ENCODE measurements at regions not wholly inside any gene's neighbourhood (a gene's known extent, or its start where the extent isn't known, plus 50 kb on each side); places are given as distances from the start of the nearest gene placed in this dataset.

DNA sequence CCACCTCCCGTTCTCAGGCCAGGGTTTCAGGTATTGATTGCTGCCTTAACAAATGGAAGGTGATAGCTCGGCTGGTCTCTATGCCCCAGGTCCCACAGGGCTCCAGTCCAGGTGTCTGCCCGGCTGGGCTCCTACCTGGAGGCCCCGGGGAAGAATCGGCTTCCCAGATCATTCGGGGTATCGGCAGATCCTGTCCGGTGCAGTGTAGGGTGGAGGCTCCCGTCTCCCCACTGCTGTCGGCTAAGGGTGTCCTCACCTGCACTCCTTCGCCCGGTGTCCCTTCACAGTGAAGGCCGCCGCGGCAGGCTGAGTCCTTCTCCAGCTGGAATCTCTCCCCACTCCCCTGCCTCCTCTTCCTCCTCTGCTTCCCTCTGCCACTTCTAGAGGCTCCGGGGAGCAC, 573.9 kb upstream of the SALL3 start:
- Histone ChIP-seq H3K27me3 (replicated peaks; ENCODE audit: insufficient read depth) (no peaks in the 10 kb centered on the region), H4K20me1 (ENCODE audit: insufficient read depth) (no peaks in the 10 kb centered on the region), H3K36me3 (ENCODE audit: low read depth) (no peaks in the 10 kb centered on the region), H3K4me3 (no peak overlapping the region), H3F3A (ENCODE audit: insufficient read depth) (no peaks in the 10 kb centered on the region), H2AFZ (no peak overlapping the region), H3K27ac (no peak overlapping the region), H3K9me2 (ENCODE audit: insufficient read depth) (no peaks in the 10 kb centered on the region), H3K9me3 (ENCODE audit: low read depth) (no peaks in the 10 kb centered on the region), H3K9ac (no peak overlapping the region), H3K4me1 (ENCODE audit: insufficient read depth) (no peaks in the 10 kb centered on the region), H3K79me2 (ENCODE audit: insufficient read depth) (no peaks in the 10 kb centered on the region), H3K4me2 (ENCODE audit: unreplicated experiment) (no peak overlapping the region)
- 62% methylated on average over 16 of the region's 16 CpGs for WGBS, 2 experiments (ENCODE audit: low coverage in 1 of 2, low lambda C conversion rate in 2 of 2, missing lambda C conversion rate in 2 of 2)
- DNase-seq = no peak
- in situ Hi-C loops (cut with MboI) = no loop called here
- TF ChIP-seq EZH2phosphoT487 (IDR thresholded peaks at IDR 0.05; ENCODE audit: insufficient read depth, low read depth) (no peak), EZH2 (IDR thresholded peaks at IDR 0.05; ENCODE audit: insufficient read depth, poor library complexity, severe bottlenecking) (no peak)

- in situ Hi-C loops (cut with MboI) = no loop called here
- no peak for DNase-seq
- Histone ChIP-seq H3K36me3 (ENCODE audit: low read depth) (no peaks in the 10 kb centered on the region), H3K79me2 (ENCODE audit: insufficient read depth) (no peaks in the 10 kb centered on the region), H3F3A (ENCODE audit: insufficient read depth) (no peaks in the 10 kb centered on the region), H3K4me1 (ENCODE audit: insufficient read depth) (no peaks in the 10 kb centered on the region), H4K20me1 (ENCODE audit: insufficient read depth) (no peaks in the 10 kb centered on the region), H2AFZ (no peak overlapping the region), H3K27me3 (replicated peaks; ENCODE audit: insufficient read depth) (no peaks in the 10 kb centered on the region), H3K9me3 (ENCODE audit: low read depth) (no peaks in the 10 kb centered on the region), H3K4me2 (ENCODE audit: unreplicated experiment) (no peak overlapping the region), H3K4me3 (no peak overlapping the region), H3K9me2 (ENCODE audit: insufficient read depth) (no peaks in the 10 kb centered on the region), H3K9ac (no peak overlapping the region), H3K27ac (no peak overlapping the region)
- WGBS, 2 experiments (ENCODE audit: low coverage in 1 of 2, low lambda C conversion rate in 2 of 2, missing lambda C conversion rate in 2 of 2) = 70 to 72% methylated on average over 16 of the region's 16 CpGs
- TF ChIP-seq EZH2 (IDR thresholded peaks at IDR 0.05; ENCODE audit: insufficient read depth, poor library complexity, severe bottlenecking) (no peak), EZH2phosphoT487 (IDR thresholded peaks at IDR 0.05; ENCODE audit: insufficient read depth, low read depth) (no peak)
Observed at GRCh38 chr18:78406743-78407465, 572.7 kb upstream of the SALL3 start.

DNA sequence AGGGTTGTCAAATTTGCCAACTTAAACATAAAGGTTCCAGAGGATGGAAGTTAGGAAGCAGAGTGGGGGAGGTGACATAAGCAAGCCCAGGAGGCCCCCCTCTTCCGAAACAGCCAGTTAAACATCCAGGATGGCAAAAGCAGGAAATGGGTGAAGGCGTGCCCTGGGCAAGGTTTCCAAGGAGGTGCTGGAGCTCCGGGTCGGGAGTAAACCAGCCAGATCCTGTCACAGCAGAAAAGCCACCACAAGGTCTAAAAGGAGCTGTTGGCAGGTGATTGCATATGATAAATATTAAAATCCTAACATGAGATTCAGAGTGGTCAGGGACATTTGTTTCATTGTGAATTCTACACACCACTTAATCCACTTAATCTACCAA, 572.2 kb upstream of the SALL3 start:
- Histone ChIP-seq H2AFZ (no peak overlapping the region), H3K4me3 (no peak overlapping the region), H3F3A (ENCODE audit: insufficient read depth) (no peaks in the 10 kb centered on the region), H3K9me3 (ENCODE audit: low read depth) (no peaks in the 10 kb centered on the region), H3K4me1 (ENCODE audit: insufficient read depth) (no peaks in the 10 kb centered on the region), H4K20me1 (ENCODE audit: insufficient read depth) (no peaks in the 10 kb centered on the region), H3K9me2 (ENCODE audit: insufficient read depth) (no peaks in the 10 kb centered on the region), H3K79me2 (ENCODE audit: insufficient read depth) (no peaks in the 10 kb centered on the region), H3K36me3 (ENCODE audit: low read depth) (no peaks in the 10 kb centered on the region), H3K27me3 (replicated peaks; ENCODE audit: insufficient read depth) (no peaks in the 10 kb centered on the region), H3K9ac (no peak overlapping the region), H3K4me2 (ENCODE audit: unreplicated experiment) (no peak overlapping the region), H3K27ac (no peak overlapping the region)
- DNase-seq = no peak
- TF ChIP-seq EZH2 (IDR thresholded peaks at IDR 0.05; ENCODE audit: insufficient read depth, poor library complexity, severe bottlenecking) (no peak), EZH2phosphoT487 (IDR thresholded peaks at IDR 0.05; ENCODE audit: insufficient read depth, low read depth) (no peak)
- WGBS, 2 experiments (ENCODE audit: low coverage in 1 of 2, low lambda C conversion rate in 2 of 2, missing lambda C conversion rate in 2 of 2) = 10 to 11% methylated on average over 4 of the region's 4 CpGs
- in situ Hi-C loops (cut with MboI) = no loop called here

DNA sequence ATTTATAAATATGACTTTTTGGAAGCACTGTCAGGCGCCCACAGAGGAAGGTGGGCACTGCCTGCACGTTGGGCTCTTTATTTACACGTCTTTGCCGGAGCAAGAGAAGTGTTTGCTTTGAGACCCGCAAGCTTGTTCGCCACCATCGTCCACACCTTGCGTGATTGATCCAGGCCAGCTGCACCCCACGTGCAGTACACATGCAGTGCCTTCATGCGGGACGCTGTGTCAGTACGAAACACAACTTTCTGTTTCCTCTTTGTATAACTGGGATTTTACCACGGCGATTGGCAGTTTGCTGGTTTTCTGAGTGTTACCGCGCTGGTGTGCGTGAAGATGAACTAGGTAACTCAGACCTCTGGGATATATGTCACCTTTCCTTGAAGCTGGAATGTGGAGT, 571.0 kb upstream of the SALL3 start:
- Histone ChIP-seq H3K4me2 (ENCODE audit: unreplicated experiment) (no peak overlapping the region), H3K27me3 (replicated peaks; ENCODE audit: insufficient read depth) (no peaks in the 10 kb centered on the region), H3K36me3 (ENCODE audit: low read depth) (no peaks in the 10 kb centered on the region), H3F3A (ENCODE audit: insufficient read depth) (no peaks in the 10 kb centered on the region), H3K9me3 (ENCODE audit: low read depth) (no peaks in the 10 kb centered on the region), H3K4me1 (ENCODE audit: insufficient read depth) (no peaks in the 10 kb centered on the region), H3K9me2 (ENCODE audit: insufficient read depth) (no peaks in the 10 kb centered on the region), H3K27ac (no peak overlapping the region), H2AFZ (no peak overlapping the region), H4K20me1 (ENCODE audit: insufficient read depth) (no peaks in the 10 kb centered on the region), H3K4me3 (no peak overlapping the region), H3K79me2 (ENCODE audit: insufficient read depth) (no peaks in the 10 kb centered on the region), H3K9ac (no peak overlapping the region)
- WGBS, 2 experiments (ENCODE audit: low coverage in 1 of 2, low lambda C conversion rate in 2 of 2, missing lambda C conversion rate in 2 of 2) = 54 to 55% methylated on average over 17 of the region's 17 CpGs
- TF ChIP-seq EZH2phosphoT487 (IDR thresholded peaks at IDR 0.05; ENCODE audit: insufficient read depth, low read depth) (no peak), EZH2 (IDR thresholded peaks at IDR 0.05; ENCODE audit: insufficient read depth, poor library complexity, severe bottlenecking) (no peak)
- in situ Hi-C loops (cut with MboI) = no loop called here
- no peak for DNase-seq
